Fibroblast of the aortic adventitia (primary cell): ENCODE measurements at regions not wholly inside any gene's neighbourhood (a gene's known extent, or its start where the extent isn't known, plus 50 kb on each side); places are given as distances from the start of the nearest gene placed in this dataset.

Experiments used
- DNase-seq: peaks from one replicate; pipeline ENCODE4 v3.0.0-alpha.2; 2010; ENCODE audit warnings: low read depth
- H3K4me3 ChIP-seq: 2 replicates; pipeline ENCODE4 v1.5.1; 2011; ENCODE audit warnings: low read depth, mild to moderate bottlenecking, control low read depth, low read length, moderate library complexity
- CTCF ChIP-seq: IDR thresholded peaks from 2 replicates; pipeline ENCODE4 v1.5.1; 2011; ENCODE audit warnings: mild to moderate bottlenecking, low read length, control low read depth, inconsistent platforms; ENCODE audit not compliant: insufficient read depth

DNA sequence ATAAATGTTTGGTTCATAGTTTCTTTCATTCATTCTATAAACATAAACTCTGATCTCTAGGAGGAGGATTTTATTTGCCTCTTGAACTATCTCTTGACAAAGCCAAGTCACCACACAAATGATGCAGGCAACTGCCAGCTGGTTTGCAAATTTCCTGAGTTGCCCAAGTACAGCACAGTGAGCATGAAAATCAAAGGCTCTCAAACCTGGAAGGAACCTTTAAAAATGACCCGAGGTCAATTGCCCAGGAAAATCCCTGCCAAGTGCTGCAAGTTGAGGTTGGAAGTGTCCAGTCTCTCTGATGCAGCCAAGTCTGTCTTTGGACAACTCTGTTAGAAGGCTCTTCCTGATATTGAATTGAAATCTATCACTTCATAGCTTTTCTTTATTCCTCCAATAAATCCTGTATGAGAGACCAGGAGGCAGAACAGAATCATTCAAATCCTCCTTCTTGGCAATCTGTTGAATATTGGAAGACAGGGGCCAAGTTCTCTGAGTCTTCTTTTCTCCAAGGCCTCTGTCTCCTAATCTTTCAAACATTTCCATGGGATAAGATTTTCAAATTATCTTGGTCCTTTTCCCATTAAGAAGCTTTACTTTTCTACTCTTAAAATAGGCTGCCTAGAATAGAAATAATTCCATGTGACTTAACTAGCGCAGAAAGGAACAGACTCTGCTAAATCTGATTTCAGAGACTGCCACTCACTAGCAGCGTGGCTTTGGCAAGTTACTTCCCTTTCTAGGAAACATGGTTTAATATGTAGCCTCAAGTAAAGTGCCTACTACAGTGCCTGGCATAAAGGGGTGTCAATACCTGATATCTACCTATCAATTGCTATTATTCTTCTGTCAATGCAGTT is 159.2 kb downstream of the SNX18 start:
- TF ChIP-seq CTCF, result no peak
- H3K4me3 ChIP-seq, result no peak overlapping the region
- no peak for DNase-seq

GRCh38 chr5:54673523-54674225 is 156.1 kb downstream of the SNX18 start:
- H3K4me3 ChIP-seq, result no peak overlapping the region
- DNase-seq, result no peak

GRCh38 chr5:54672871-54673270 is 155.3 kb downstream of the SNX18 start:
- DNase-seq, result no peak
- no peak for TF ChIP-seq CTCF
- H3K4me3 ChIP-seq, result no peak overlapping the region

More at GRCh38 chr5:54673523-54674225, 156.1 kb downstream of the SNX18 start:
- no peak for TF ChIP-seq CTCF

DNA sequence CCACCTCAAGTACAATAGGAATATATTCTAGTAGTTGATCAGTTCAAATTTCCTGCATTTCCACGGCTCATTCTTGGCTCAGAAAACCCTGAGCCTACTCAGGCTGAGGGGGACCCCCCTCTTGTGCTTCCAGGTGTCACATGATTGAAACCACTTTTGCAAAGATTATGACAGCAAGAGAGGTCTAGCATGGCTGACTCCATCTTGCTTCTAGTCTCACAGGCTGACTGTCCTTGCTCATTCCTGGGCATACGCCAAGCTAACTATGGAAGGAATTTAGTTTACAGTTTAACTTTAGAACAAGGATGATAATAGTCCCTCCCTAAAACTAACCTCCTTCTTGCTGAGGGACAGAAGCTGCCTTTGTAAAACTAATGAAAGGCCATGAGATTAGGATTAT is 154.1 kb downstream of the SNX18 start:
- DNase-seq, result no peak
- H3K4me3 ChIP-seq, result no peak overlapping the region
- TF ChIP-seq CTCF, result no peak

GRCh38 chr5:54671111-54671531 is 153.6 kb downstream of the SNX18 start:
- DNase-seq, result peak; percentile 78
- no peak overlapping the region for H3K4me3 ChIP-seq
- TF ChIP-seq CTCF, result no peak

- no peak for TF ChIP-seq CTCF
- DNase-seq, result no peak
- H3K4me3 ChIP-seq, result no peak overlapping the region
Observed at GRCh38 chr5:54670281-54670680, 152.7 kb downstream of the SNX18 start.
